Kidney capillary endothelial cell (primary cell): ENCODE measurements at regions not wholly inside any gene's neighbourhood (a gene's known extent, or its start where the extent isn't known, plus 50 kb on each side); places are given as distances from the start of the nearest gene placed in this dataset.
A peak's percentile ranks its signal among the peaks of the same experiment; 100 is the strongest.

Experiments
- DNase-seq: peaks from one replicate; pipeline ENCODE4 v3.0.0-alpha.2; 2018; ENCODE audit warnings: low spot score

- no peak for DNase-seq
Measured at GRCh38 chr17:5635949-5636348, 51.6 kb upstream of the NLRP1 start.

GRCh38 chr17:5638596-5638995 is 54.3 kb upstream of the NLRP1 start:
- DNase-seq: no peak

- no peak for DNase-seq
Measured at GRCh38 chr17:5640726-5641125, 56.4 kb upstream of the NLRP1 start.

GRCh38 chr17:5642752-5643151 is 58.4 kb upstream of the NLRP1 start:
- DNase-seq: no peak

- DNase-seq: no peak
Measured at GRCh38 chr17:5644065-5644464, 59.8 kb upstream of the NLRP1 start.

- no peak for DNase-seq
Measured at GRCh38 chr17:5651348-5651747, 67.0 kb upstream of the NLRP1 start.

- DNase-seq: no peak
Measured at GRCh38 chr17:5661491-5662125, 77.3 kb upstream of the NLRP1 start.

- DNase-seq: no peak
Measured at GRCh38 chr17:5662409-5663085, 78.2 kb upstream of the NLRP1 start.

GRCh38 chr17:5665164-5665563 is 80.9 kb upstream of the NLRP1 start:
- no peak for DNase-seq

- DNase-seq: no peak
Measured at GRCh38 chr17:5667871-5668270, 83.6 kb upstream of the NLRP1 start.

- no peak for DNase-seq
Measured at GRCh38 chr17:5668557-5669138, 84.3 kb upstream of the NLRP1 start.

- no peak for DNase-seq
Measured at GRCh38 chr17:5669191-5669590, 84.9 kb upstream of the NLRP1 start.

- no peak for DNase-seq
Measured at GRCh38 chr17:5672141-5672540, 87.8 kb upstream of the NLRP1 start.

- DNase-seq: no peak
Measured at GRCh38 chr17:5672815-5673430, 88.6 kb upstream of the NLRP1 start.

- DNase-seq: peak; percentile 18
Measured at GRCh38 chr17:5675625-5676421, 91.5 kb upstream of the NLRP1 start.

GRCh38 chr17:5677620-5678019 is 93.3 kb upstream of the NLRP1 start:
- DNase-seq: no peak

GRCh38 chr17:5678171-5678570 is 93.9 kb upstream of the NLRP1 start:
- no peak for DNase-seq

- DNase-seq: no peak
Measured at GRCh38 chr17:5680766-5681165, 96.5 kb upstream of the NLRP1 start.

- DNase-seq: no peak
Measured at GRCh38 chr17:5683241-5683640, 98.9 kb upstream of the NLRP1 start.

GRCh38 chr17:5686074-5686635 is 101.8 kb upstream of the NLRP1 start:
- no peak for DNase-seq

GRCh38 chr17:5687646-5688045 is 103.3 kb upstream of the NLRP1 start:
- no peak for DNase-seq

- no peak for DNase-seq
Measured at GRCh38 chr17:5693821-5694220, 109.5 kb upstream of the NLRP1 start.
